GM12873 (cell line): ENCODE measurements at regions not wholly inside any gene's neighbourhood (a gene's known extent, or its start where the extent isn't known, plus 50 kb on each side); places are given as distances from the start of the nearest gene placed in this dataset.

Experiments used
- CTCF ChIP-seq: IDR thresholded peaks from 2 replicates; pipeline ENCODE4 v1.5.1; 2012; ENCODE audit warnings: low read depth, mild to moderate bottlenecking, moderate library complexity, low read length, control low read depth; ENCODE audit not compliant: insufficient read depth; ENCODE audit errors: missing control alignments

GRCh38 chrX:39846460-39846859 is 251.3 kb downstream of the BCOR start:
- no peak for TF ChIP-seq CTCF

- TF ChIP-seq CTCF: no peak
Measured at GRCh38 chrX:39848243-39848642, 249.5 kb downstream of the BCOR start.

GRCh38 chrX:39848900-39849299 is 248.9 kb downstream of the BCOR start:
- no peak for TF ChIP-seq CTCF

- TF ChIP-seq CTCF: no peak
Measured at GRCh38 chrX:39850209-39850608, 247.5 kb downstream of the BCOR start.

- TF ChIP-seq CTCF: no peak
Measured at GRCh38 chrX:39850630-39851152, 247.1 kb downstream of the BCOR start.

GRCh38 chrX:39851745-39852455 is 245.9 kb downstream of the BCOR start:
- TF ChIP-seq CTCF: no peak

GRCh38 chrX:39852491-39852890 is 245.3 kb downstream of the BCOR start:
- TF ChIP-seq CTCF: no peak
